Activated CD4-positive, alpha-beta T cell treated with anti-CD3 and anti-CD28 coated beads, Interleukin-2, amount 50 U/mL, for 16 hours (primary cell): ENCODE measurements at regions not wholly inside any gene's neighbourhood (a gene's known extent, or its start where the extent isn't known, plus 50 kb on each side); places are given as distances from the start of the nearest gene placed in this dataset.
A peak's percentile ranks its signal among the peaks of the same experiment; 100 is the strongest.

Source experiments
- DNase-seq: peaks from one replicate; pipeline ENCODE4 v3.0.0-alpha.2; 2020

DNA sequence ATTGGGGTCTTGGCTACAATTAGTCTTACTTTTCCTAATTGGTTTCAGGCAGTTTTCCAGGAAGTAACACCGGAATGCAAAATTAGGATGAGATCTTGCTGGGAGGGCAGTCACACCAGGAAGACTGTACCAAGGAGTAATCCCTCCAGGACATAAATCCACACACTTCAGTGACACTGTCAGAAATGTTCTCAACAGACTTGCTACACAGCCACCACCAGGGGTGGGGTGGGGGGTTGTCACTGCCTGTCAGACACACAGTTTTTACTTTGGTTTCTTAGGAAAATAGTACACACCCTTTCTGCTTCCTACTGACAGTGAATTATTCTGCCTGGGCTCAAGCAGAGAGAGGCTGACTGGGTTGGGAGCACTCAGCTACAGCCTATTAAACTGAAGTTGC, 102.9 kb upstream of the CCDC196 start:
- DNase-seq, result no peak

DNA sequence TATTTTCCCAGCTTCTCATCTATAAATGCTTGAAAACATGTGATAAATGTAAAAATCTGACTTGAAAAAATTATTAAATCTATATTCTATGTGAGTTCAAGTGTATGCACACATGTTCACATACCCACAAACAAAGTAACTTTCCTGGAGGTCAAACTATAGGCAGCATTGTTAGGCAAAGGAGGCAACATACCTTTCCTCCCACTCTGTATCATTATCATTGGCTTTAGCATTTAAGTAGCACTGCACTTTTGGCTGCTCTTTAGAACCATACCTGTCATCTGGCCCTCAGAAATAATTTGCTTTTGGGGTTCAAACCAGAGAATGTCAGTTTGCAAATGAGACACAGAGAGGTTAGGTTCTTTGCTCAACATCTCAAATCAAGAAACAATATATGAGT, 102.4 kb upstream of the CCDC196 start:
- peak; percentile 16 for DNase-seq

DNA sequence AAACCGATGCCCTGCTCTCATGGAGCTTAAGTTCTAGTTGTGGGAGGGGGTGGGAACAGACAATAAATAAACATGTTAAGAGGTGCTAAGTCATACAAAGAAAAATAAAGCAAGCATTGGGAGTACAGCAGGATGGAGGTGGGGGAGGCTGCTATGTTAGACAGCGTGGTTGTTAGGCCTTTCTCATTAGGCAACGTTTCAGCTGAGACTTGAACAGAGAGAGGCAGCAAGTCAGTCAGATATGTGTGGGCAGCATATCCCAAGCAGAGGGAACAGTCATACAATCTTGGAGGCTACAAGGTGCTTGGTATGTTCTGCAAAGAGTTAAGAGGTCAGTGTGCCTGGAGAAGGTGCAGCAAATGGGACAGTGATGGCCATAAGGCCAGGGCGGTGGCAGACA, 97.7 kb upstream of the CCDC196 start:
- DNase-seq, result no peak

DNA sequence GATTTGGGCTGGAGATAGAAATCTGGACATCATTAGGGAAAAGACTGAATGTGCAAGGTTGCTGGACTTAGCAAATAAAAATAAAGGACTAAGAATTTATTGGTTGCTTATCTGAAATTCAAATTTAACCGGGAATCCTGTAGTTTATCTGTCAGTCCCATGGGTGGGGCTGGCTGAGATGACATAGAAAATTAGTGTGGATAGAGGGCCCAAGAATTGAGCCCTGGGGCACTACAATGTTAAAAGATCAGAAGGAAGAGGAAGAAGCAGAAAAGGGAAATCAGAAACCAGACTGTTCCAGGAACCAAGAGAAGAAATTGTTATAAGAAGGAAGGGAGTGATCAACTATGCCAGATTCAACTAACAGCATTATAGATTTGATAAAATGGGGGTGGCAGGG, 96.7 kb upstream of the CCDC196 start:
- DNase-seq, result no peak

DNA sequence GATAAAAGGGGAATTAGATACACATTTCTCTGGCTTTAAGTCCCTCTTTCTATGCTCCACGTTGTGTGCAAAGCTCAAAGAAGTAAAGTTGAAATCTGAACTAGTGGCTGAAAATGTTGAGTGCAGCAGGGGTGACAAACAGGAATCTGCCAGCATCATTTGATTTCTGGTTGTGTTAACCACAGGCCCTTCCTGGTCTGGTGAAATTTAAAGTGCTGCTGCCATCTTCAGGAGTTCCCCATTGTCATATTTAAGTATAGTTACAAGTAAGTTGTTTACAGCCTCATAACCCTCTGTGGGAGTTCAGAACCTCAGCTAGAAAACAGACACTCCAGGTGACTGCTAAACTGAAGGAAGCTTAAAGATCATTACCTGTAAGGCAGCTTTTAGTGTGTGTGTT, 90.9 kb upstream of the CCDC196 start:
- peak; percentile 61 for DNase-seq

DNA sequence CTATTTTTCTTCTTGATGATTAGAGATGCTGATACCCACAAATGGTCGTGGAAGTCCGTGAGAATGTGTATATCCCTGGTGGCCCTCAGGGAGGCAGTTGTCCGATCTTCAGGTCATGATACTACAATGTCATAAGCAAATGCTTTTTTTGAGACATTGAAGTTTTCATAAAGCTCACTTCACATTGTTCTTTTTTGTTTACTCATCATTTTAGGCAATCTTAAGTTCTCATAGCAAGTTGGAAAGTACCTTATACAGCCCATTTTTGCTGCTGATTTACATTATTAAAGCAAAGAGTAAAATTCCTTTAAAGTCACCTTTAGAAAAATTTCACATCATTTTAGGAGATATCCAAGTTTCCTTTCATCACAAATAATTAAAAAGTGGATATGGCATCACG, 90.0 kb upstream of the CCDC196 start:
- DNase-seq, result no peak

DNA sequence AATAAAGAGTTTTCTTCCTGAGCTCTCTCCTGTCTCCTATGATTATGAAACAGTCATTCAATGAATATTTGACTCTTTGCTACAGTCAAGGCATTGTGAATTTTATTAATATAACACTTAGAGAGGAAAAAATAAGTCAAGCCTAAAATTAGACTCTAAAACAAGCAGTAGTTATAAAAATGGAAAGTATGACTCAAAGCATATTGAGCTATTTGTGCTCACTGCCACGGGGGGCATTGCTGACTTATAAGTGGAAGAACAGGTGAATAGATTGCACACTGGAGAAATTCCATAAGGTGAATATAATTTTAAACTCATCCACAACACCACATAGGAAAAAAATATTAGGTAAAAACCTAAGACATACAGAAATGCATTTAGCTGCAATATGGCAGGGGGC, 87.7 kb upstream of the CCDC196 start:
- no peak for DNase-seq

DNA sequence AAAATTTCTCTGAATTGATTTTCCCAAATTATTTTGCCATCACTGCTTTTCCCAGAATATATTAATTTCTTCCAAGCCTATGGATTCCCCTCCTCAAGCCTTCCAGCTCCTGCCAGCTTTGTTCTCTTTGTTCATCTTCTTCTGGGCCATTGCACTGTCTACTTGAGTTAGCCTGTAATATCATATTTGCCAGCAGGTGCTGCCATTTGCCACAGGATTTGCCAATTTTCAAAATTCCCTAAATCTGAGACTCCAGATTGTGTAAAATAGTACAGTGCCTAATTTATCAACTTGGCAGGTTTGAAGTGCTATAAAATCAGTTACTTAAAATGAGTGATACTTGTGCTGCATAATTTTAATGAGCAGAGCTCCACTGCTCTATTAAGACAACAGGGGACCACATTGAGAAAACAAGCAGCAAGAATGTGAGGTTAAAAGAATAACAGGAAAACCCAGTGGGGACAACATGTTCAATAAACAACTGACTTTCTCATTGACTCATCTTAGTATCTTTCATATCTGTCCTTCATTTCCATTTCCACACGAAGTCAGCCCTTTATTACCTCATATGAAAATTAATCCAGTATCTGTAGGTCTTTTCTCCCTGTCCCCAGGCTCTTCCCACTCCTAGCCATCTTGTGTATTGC, 84.6 kb upstream of the CCDC196 start:
- no peak for DNase-seq

DNA sequence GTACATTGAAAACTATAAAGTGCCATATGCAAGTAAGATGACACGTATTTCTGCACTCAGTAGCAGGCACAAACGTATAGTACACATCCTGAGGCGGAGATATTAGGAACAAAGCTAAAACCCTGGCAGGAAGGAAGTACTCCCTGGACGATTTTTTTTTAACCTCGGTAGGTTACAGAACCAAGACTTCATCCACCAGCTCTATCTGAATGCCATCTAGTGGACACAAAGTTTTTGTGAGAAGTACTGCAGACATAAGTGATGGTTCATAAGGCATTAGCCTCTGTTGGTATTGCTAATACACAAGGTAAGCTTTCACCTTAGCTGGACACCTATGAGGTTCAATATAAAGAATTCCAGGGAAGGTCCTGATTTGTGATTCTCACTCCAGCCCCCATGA, 83.0 kb upstream of the CCDC196 start:
- peak; percentile 18 for DNase-seq

DNA sequence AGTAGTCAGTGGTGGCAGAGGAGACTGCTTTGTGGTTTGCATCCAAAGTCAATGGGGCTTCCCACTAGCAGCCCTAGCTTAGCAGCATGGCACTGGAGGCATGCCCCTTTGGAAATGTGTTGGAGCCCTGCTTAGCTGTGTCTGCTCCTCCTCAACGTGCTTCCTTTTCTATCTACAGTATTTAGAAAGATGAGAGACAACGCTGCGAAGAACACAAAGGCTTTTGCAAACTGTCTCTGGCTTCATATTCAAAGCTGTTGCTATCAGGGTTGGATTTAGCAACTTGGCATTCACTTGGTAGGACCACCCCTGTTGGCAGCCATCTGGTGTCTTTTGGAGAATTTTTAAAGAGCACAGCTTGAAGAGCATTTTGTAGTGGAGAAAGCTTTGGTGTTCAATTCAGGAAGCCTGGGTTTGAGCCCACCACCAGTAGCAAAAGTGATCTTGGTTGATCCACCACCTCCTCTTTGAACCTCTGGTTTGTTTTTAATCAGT, 82.1 kb upstream of the CCDC196 start:
- DNase-seq, result no peak

DNA sequence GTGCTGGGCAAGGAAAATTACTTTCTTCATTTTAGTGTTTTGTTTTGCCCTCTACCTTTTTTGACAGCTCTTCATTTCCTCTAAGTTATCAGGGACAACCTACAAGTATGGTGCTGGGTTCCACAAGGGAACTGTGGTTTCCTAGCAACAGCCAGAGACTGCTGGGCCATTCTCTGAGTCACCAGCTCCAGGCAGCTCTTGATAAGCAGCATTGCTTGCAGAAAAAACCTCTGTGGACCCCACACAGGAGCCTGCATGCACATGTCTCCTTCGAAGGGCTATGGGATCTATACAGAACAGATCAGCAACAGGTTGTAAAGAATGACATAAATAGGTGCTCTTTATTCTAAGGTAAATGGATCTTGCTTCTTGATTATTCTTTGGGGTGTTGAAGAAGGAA, 81.0 kb upstream of the CCDC196 start:
- no peak for DNase-seq

DNA sequence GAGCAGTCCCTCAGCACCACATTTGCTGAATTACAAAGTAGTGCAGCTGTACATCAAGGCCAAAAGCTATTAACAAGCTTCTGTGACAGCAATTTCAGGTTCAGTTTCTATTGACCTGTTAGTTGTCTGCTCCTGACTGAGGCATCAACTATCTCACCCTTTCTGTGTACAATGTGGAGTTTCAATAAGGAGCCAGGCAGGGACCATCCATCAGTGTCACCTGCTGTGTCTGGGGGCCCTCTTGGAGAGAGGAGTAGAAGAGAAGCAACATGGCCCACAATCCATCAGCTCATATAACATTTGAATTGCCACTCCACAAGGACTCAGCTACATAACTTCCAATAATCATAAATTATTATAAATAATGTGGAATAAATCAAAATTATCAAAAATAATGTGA, 72.3 kb upstream of the CCDC196 start:
- no peak for DNase-seq

DNA sequence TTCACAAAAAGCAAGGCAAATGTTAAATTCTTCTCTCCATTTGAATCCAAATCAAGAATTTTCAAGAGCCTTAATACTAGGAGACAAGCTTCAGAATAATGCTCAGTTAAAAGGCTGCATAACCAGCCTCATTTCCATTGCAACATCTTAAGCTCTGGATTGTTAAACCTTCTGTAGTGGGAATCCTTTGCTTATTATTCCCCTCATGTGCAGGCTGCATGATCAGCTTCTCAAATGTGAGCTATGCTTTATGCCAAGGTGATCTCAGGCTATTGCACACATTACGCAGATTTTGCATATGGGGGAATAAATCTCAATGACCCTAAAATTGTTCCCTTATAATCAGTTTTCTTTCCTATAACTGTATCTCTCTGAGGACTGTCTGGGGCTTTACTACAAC, 71.7 kb upstream of the CCDC196 start:
- DNase-seq, result no peak

DNA sequence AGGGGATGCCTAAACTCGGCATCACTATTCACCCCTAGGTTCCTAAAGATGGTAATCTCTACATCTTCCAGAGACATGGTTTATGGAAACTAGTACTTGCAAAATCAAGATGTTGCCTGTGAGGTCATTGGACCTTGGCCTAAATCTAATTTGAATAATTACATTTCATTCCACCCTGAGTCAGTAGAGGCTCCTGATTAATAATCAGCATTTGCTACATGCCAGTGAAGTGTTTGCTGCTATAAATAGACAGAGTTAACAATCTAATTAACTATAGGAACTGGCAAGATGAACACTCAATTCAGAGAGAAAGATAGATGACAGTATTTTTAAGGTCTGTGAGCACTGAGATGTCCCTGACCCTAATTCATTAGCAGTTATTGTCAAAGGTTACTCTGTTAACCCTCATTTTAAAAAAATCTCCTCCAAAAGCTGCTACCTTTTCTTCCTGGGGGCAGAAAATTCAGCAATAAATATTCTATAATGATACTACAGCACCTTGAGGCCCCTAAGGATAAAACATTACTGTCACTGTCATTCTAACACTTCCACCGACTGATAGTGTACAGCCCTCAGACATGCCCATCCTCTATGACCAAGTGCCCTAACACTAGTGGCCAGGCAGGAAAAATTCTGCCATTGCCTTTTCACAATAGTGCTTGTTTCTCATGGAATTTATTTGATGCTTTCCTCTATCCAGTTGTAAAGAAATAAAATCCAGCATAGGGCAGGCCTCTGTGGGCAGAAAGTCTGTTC, 65.7 kb upstream of the CCDC196 start:
- DNase-seq, result no peak

DNA sequence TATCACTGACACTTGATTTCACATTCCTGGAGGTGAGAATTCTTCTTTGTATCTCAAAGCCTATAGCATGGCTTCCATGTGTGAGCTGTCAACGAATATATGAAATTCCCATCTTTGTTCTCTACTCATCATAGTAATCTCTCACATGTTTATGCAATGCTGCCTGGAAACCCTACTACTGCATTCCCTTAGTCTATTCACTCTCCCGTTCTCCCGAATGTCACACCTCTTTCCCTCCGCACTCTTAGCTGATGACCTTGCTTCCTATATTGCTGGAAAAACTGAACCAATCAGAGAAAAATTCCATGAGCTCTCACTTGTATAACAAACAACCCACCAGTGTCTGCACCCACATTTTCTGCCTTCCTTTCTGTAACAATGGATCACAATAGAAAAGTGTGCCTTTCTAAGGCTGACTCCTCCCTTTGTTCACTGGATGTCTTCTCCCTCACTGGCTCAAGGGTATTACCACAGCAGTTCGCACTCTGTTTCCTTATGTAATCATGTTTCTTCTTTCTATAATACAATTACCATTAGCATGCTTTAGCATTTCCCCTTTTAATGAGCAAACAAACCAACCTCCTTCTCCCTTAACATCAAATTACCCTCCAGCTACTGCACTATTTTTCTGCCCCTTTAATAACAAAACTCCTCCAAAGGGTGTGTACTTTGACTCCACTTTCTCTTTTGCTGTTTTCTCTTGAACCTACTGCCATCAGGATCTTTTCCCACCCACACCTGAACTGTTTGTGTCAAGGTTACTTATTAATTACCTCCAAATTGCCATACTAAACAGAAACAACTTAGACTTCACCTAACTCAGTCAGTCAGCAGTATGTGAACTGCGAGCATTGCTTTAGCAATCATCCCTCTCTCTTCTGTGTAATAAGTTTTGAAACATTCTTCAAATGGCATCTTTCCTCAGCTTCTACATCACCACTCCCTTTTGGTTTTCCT, 63.9 kb upstream of the CCDC196 start:
- no peak for DNase-seq

DNA sequence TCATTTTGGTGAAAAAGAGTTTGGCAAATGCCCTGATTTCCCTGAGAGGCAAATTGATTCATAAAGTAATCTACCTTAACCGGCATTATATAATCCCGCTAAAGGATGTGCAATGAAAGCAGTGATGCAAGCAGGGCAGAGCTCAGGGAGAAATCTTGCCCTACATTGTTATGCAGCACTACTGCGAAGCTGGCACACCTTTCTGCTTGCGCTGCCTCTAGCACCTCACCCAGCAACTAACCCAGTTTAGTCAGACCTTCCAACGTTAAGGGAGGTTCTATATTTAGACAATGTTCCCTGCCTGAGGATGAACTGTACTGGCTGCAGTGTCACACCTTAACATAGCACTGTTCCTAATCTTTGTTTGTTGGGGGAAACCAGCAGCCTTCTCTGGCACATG, 60.8 kb upstream of the CCDC196 start:
- no peak for DNase-seq

DNA sequence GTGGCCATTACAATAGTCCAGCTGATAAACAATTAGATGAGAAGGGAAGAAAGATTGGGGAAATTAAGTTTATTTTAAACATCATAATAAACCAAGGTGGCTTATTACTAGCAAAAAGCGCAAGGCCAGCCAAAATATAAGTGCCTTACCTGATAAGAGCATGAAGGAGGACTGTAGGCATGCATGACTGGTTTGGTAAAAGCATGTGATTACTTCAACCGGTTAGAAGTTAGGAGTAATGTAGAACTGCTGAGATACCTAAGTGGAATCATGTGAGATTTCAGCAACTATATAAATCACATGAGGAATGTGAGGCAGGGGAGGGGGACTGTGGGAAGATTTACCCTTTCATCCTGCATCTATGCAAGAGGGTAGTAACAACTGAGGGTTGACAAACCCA, 59.7 kb upstream of the CCDC196 start:
- DNase-seq, result no peak

DNA sequence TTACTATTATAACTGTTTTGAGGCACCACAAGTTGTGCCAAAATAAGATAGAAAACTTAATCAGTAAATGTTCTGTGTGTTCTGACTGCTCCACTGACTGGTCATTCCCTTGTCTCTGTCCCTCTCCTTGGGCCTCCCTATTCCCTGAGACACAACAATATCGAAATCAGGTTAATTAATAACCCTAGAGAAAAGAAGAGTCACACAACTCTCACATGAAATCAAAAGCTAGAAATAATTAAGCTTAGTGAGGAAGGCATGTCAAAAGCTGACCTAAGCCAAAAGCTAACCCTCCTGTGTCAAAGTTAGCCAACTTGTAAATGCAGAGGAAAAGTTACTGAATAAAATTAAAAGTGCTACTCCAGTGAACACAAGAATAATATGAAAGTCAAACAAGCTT, 53.8 kb upstream of the CCDC196 start:
- no peak for DNase-seq

DNA sequence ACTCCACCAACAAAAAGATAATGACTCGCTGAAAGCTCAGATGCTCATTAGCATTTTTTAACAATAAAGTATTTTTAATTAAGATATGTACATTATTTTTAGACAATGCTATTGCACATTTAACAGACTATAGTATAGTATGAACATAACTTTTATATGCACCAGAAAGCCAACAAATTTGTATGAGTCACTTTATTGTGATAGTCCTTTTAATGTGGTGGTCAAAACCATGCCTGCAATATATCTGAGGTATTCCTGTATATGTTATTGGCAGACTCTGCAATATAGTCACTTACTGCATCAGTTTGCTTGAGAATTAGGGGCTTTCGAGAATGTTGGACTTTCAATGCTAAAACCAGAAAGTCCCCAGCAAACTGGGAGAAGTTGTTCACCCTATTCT, 51.7 kb upstream of the CCDC196 start:
- DNase-seq, result no peak

DNA sequence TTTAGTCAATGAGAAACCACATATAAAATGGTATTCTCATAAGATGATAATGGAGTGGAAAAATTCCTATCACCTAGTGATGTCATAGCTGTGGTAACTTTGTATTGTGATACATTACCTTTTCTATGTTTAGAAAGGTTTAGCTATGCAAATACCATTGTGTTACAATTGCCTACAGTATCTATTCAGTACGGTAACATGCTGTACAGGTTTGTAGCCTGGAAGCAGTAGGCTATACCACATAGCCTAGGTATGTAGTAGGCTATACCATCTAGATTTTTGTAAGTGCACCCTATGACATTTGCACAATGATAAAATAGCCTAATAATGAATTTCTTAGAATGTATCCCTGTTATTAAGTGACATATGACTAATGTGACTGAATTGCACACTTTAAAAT, 50.5 kb upstream of the CCDC196 start:
- no peak for DNase-seq
